GM19452 (cell line): ENCODE measurements at regions not wholly inside any gene's neighbourhood (a gene's known extent, or its start where the extent isn't known, plus 50 kb on each side); places are given as distances from the start of the nearest gene placed in this dataset.

ENCODE experiments used
- ATAC-seq: cut with Tn5 transposase; IDR thresholded peaks from one replicate; pipeline ENCODE4 v1.9.1; 2021; ENCODE audit not compliant: unreplicated experiment

GRCh38 chr10:52642208-52642607 lies 130.4 kb downstream of the MBL2 start:
- no peak for ATAC-seq

- peak; percentile 79 for ATAC-seq
Measured at GRCh38 chr10:52644373-52645186, 128.0 kb downstream of the MBL2 start.

GRCh38 chr10:52645187-52645758 lies 127.3 kb downstream of the MBL2 start:
- ATAC-seq: no peak

- ATAC-seq: no peak
Measured at GRCh38 chr10:52649511-52649910, 123.1 kb downstream of the MBL2 start.

GRCh38 chr10:52650873-52651272 lies 121.7 kb downstream of the MBL2 start:
- ATAC-seq: no peak

GRCh38 chr10:52651293-52651692 lies 121.3 kb downstream of the MBL2 start:
- ATAC-seq: no peak

GRCh38 chr10:52652431-52653262 lies 119.9 kb downstream of the MBL2 start:
- ATAC-seq: no peak

- no peak for ATAC-seq
Measured at GRCh38 chr10:52653263-52653909, 119.2 kb downstream of the MBL2 start.

- no peak for ATAC-seq
Measured at GRCh38 chr10:52654201-52654600, 118.4 kb downstream of the MBL2 start.

- no peak for ATAC-seq
Measured at GRCh38 chr10:52658112-52658511, 114.5 kb downstream of the MBL2 start.

- ATAC-seq: no peak
Measured at GRCh38 chr10:52659085-52659484, 113.5 kb downstream of the MBL2 start.

GRCh38 chr10:52662256-52662655 lies 110.3 kb downstream of the MBL2 start:
- ATAC-seq: no peak

- ATAC-seq: no peak
Measured at GRCh38 chr10:52663161-52663560, 109.4 kb downstream of the MBL2 start.

- ATAC-seq: no peak
Measured at GRCh38 chr10:52664629-52665028, 108.0 kb downstream of the MBL2 start.

- no peak for ATAC-seq
Measured at GRCh38 chr10:52665821-52666220, 106.8 kb downstream of the MBL2 start.

GRCh38 chr10:52666931-52667330 lies 105.7 kb downstream of the MBL2 start:
- ATAC-seq: no peak

GRCh38 chr10:52668024-52668423 lies 104.6 kb downstream of the MBL2 start:
- ATAC-seq: no peak

GRCh38 chr10:52672880-52673279 lies 99.7 kb downstream of the MBL2 start:
- ATAC-seq: no peak

- ATAC-seq: no peak
Measured at GRCh38 chr10:52673468-52673867, 99.1 kb downstream of the MBL2 start.

- no peak for ATAC-seq
Measured at GRCh38 chr10:52674474-52674873, 98.1 kb downstream of the MBL2 start.

- ATAC-seq: no peak
Measured at GRCh38 chr10:52677086-52677485, 95.5 kb downstream of the MBL2 start.
